H9 (cell line): ENCODE measurements at regions not wholly inside any gene's neighbourhood (a gene's known extent, or its start where the extent isn't known, plus 50 kb on each side); places are given as distances from the start of the nearest gene placed in this dataset.

Experiments used
- DNase-seq: peaks from one replicate; pipeline ENCODE4 v3.0.0-alpha.2; 2017
- H2AFZ ChIP-seq: one replicate; pipeline ENCODE4 v1.6.1; 2013; ENCODE audit warnings: mild to moderate bottlenecking, low read length, control low read depth, moderate library complexity
- H2AK5ac ChIP-seq: 2 replicates; pipeline ENCODE4 v1.6.1; 2013; ENCODE audit warnings: low read length, control low read depth, mixed read lengths; ENCODE audit not compliant: insufficient read length
- H2BK120ac ChIP-seq: one replicate; pipeline ENCODE4 v1.6.1; 2013; ENCODE audit warnings: low read depth, mild to moderate bottlenecking, low read length, control low read depth, inconsistent platforms; ENCODE audit not compliant: poor library complexity, severe bottlenecking
- H2BK12ac ChIP-seq: 2 replicates; pipeline ENCODE4 v1.6.1; 2013; ENCODE audit warnings: low read length, control low read depth, mixed read lengths, low read depth; ENCODE audit not compliant: insufficient read length
- H2BK15ac ChIP-seq: 2 replicates; pipeline ENCODE4 v1.6.1; 2013; ENCODE audit warnings: low read depth, low read length, control low read depth
- H2BK20ac ChIP-seq: one replicate; pipeline ENCODE4 v1.6.1; 2013; ENCODE audit warnings: low read depth, mild to moderate bottlenecking, low read length, control low read depth, inconsistent platforms; ENCODE audit not compliant: poor library complexity, severe bottlenecking
- H2BK5ac ChIP-seq: 2 replicates; pipeline ENCODE4 v1.6.1; 2013; ENCODE audit warnings: low read length, control low read depth, mixed read lengths; ENCODE audit not compliant: insufficient read length
- H3K14ac ChIP-seq: 2 replicates; pipeline ENCODE4 v1.6.1; 2013; ENCODE audit warnings: low read length, control low read depth; ENCODE audit not compliant: insufficient read depth
- H3K18ac ChIP-seq: 2 replicates; pipeline ENCODE4 v1.6.1; 2013; ENCODE audit warnings: low read depth, mild to moderate bottlenecking, mixed read lengths, low read length, control low read depth; ENCODE audit not compliant: insufficient read length
- H3K23ac ChIP-seq: 2 replicates; pipeline ENCODE4 v1.6.1; 2013; ENCODE audit warnings: low read length, control low read depth, mixed read lengths, low read depth; ENCODE audit not compliant: insufficient read length
- H3K23me2 ChIP-seq: 2 replicates; pipeline ENCODE4 v1.6.1; 2013; ENCODE audit warnings: low read depth, mild to moderate bottlenecking, mixed read lengths, low read length, control low read depth; ENCODE audit not compliant: insufficient read length, poor library complexity, severe bottlenecking
- H3K27ac ChIP-seq: 2 replicates; pipeline ENCODE4 v1.5.1; 2013; ENCODE audit warnings: low read length, control low read depth, mixed read lengths, low read depth; ENCODE audit not compliant: insufficient read length
- H3K27me3 ChIP-seq: 2 replicates; pipeline ENCODE4 v1.6.1; 2013; ENCODE audit warnings: low read length, control low read depth, inconsistent platforms; ENCODE audit not compliant: insufficient read depth
- H3K4ac ChIP-seq: 2 replicates; pipeline ENCODE4 v1.6.1; 2013; ENCODE audit warnings: low read depth, mild to moderate bottlenecking, control low read depth, inconsistent platforms, low read length, moderate library complexity
- H3K4me1 ChIP-seq: 2 replicates; pipeline ENCODE4 v1.6.1; 2013; ENCODE audit warnings: low read length, control low read depth, inconsistent platforms; ENCODE audit not compliant: insufficient read depth
- H3K4me2 ChIP-seq: 2 replicates; pipeline ENCODE4 v1.6.1; 2013; ENCODE audit warnings: low read length, control low read depth, mixed read lengths; ENCODE audit not compliant: insufficient read length, insufficient read depth
- H3K56ac ChIP-seq: 2 replicates; pipeline ENCODE4 v1.6.1; 2013; ENCODE audit warnings: low read depth, mild to moderate bottlenecking, mixed read lengths, low read length, control low read depth; ENCODE audit not compliant: insufficient read length
- H3K79me1 ChIP-seq: 2 replicates; pipeline ENCODE4 v1.6.1; 2013; ENCODE audit warnings: low read depth, mild to moderate bottlenecking, moderate library complexity, low read length, control low read depth, inconsistent platforms; ENCODE audit not compliant: insufficient read depth, poor library complexity, severe bottlenecking
- H3K79me2 ChIP-seq: 2 replicates; pipeline ENCODE4 v1.6.1; 2013; ENCODE audit warnings: low read length, control low read depth, inconsistent platforms; ENCODE audit not compliant: insufficient read depth
- H3K9ac ChIP-seq: 2 replicates; pipeline ENCODE4 v1.6.1; 2013; ENCODE audit warnings: low read length, control low read depth, mixed read lengths; ENCODE audit not compliant: insufficient read length; ENCODE audit errors: extremely low read depth
- H3K9me3 ChIP-seq: one replicate; pipeline ENCODE4 v1.6.1; 2013; ENCODE audit warnings: low read depth, low read length, inconsistent platforms; ENCODE audit not compliant: control insufficient read depth
- H3T11ph ChIP-seq: one replicate; pipeline ENCODE4 v1.6.1; 2013; ENCODE audit warnings: mild to moderate bottlenecking, low read length, control low read depth, inconsistent platforms
- H4K20me1 ChIP-seq: one replicate; pipeline ENCODE4 v1.6.1; 2013; ENCODE audit not compliant: control insufficient read depth, insufficient read length, insufficient read depth
- H4K5ac ChIP-seq: 2 replicates; pipeline ENCODE4 v1.6.1; 2013; ENCODE audit warnings: low read depth, mild to moderate bottlenecking, mixed read lengths, low read length, control low read depth; ENCODE audit not compliant: insufficient read length
- H4K8ac ChIP-seq: replicated peaks from 2 replicates; pipeline ENCODE4 v1.6.1; 2013; ENCODE audit warnings: low read length, control low read depth, mixed read lengths, low read depth; ENCODE audit not compliant: insufficient read length
- H4K91ac ChIP-seq: 2 replicates; pipeline ENCODE4 v1.6.1; 2013; ENCODE audit warnings: low read depth, mild to moderate bottlenecking, moderate library complexity, mixed read lengths, low read length, control low read depth; ENCODE audit not compliant: insufficient read length
- H3K27ac Mint-ChIP-seq, 3 experiments: 2 replicates in 2 of 3; 3 replicates in 1 of 3; pipeline ENCODE4 v1.8.0; 2020 to 2021; ENCODE audit warnings: mixed read lengths in 3 of 3, mild to moderate bottlenecking in 1 of 3, moderate library complexity in 1 of 3
- H3K27me3 Mint-ChIP-seq: 2 replicates; pipeline ENCODE4 v1.8.0; 2021; ENCODE audit warnings: low read depth, mild to moderate bottlenecking, moderate library complexity, mixed read lengths
- H3K36me3 Mint-ChIP-seq, 3 experiments: 2 replicates in 2 of 3; 3 replicates in 1 of 3; pipeline ENCODE4 v1.8.0; 2020 to 2021; ENCODE audit warnings: low read depth in 3 of 3, mixed read lengths in 3 of 3; ENCODE audit not compliant: insufficient read depth in 1 of 3
- H3K4me1 Mint-ChIP-seq, 2 experiments: 2 replicates each; pipeline ENCODE4 v1.8.0; 2020; ENCODE audit warnings: mixed read lengths in 2 of 2
- H3K4me3 Mint-ChIP-seq, 2 experiments: 2 replicates in 1 of 2; 3 replicates in 1 of 2; pipeline ENCODE4 v1.8.0; 2020 to 2021; ENCODE audit warnings: mild to moderate bottlenecking in 2 of 2, mixed read lengths in 2 of 2, moderate library complexity in 1 of 2
- H3K9me3 Mint-ChIP-seq, 2 experiments: 2 replicates in 1 of 2; 3 replicates in 1 of 2; pipeline ENCODE4 v1.8.0; 2020; ENCODE audit warnings: mild to moderate bottlenecking in 2 of 2, mixed read lengths in 2 of 2, moderate library complexity in 1 of 2
- WGBS: extraction: QIAGEN DNeasy Blood & Tissue Kit; methylation state at CpG from one replicate; pipeline ENCODE4 v1.1.7; 2013; ENCODE audit warnings: missing lambda C conversion rate, low lambda C conversion rate, mixed read lengths; ENCODE audit not compliant: insufficient read length; ENCODE audit errors: extremely low coverage; 5-methylcytosine and 5-hydroxymethylcytosine counted together
- TF ChIP-seq, protein P1 (sequence below): fragments of 200-600 bp; sonication (generic); conservative IDR thresholded peaks from 3 replicates; pipeline ENCODE4 v1.8.0; 2021; ENCODE audit warnings: antibody characterized with exemption, mild to moderate bottlenecking

DNA sequence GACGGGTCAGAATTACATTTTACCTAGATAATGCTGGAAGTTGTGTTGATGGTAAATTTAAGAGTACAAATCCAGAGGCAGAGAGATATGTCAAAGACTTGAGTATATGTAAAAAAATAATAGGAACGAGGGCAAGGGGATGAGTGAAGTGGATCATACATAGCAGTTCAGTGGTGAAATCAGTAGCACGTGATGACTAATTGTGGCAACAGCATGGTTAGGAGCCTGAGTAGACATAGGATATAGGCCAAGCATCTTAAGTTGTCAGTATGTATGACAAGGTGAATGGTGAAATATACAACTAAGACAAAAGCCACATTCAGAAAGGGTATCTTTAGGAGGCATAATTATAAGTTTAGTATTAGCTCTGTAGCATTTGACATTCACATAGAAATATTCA lies 826.5 kb upstream of the PIK3C3 start:
- Histone ChIP-seq H3K79me2 (no peaks in the 10 kb centered on the region), H3K18ac (no peak overlapping the region), H4K91ac (no peak overlapping the region), H3K9me3 (no peaks in the 10 kb centered on the region), H2BK120ac (no peak overlapping the region), H3K27ac (no peak overlapping the region), H4K8ac (no peak overlapping the region), H3K23ac (no peak overlapping the region), H2BK20ac (no peak overlapping the region), H3K27me3 (no peaks in the 10 kb centered on the region), H3K56ac (no peak overlapping the region), H3T11ph (no peak overlapping the region), H2AFZ (no peak overlapping the region), H3K79me1 (no peaks in the 10 kb centered on the region), H3K4me1 (no peaks in the 10 kb centered on the region), H3K14ac (no peak overlapping the region), H2BK5ac (no peak overlapping the region), H4K5ac (no peak overlapping the region), H3K4me2 (no peak overlapping the region), H4K20me1 (no peaks in the 10 kb centered on the region), H3K9ac (no peak overlapping the region), H3K23me2 (no peaks in the 10 kb centered on the region), H2BK12ac (no peak overlapping the region), H3K4ac (no peak overlapping the region), H2AK5ac (no peak overlapping the region), H2BK15ac (no peak overlapping the region)
- no peak overlapping the region for H3K27ac Mint-ChIP-seq
- no peak overlapping the region for H3K4me3 Mint-ChIP-seq
- WGBS, result no CpG with 5 or more reads among the region's 3 CpGs
- no peak for DNase-seq
- H3K4me1 Mint-ChIP-seq, result peaks cover 0 to 6% of the 10 kb centered on the region in 2 experiments; a peak in 2 of 4 replicates
- H3K9me3 Mint-ChIP-seq, result peaks cover 0 to 2% of the 10 kb centered on the region in 2 experiments; a peak in 1 of 5 replicates
- H3K36me3 Mint-ChIP-seq, result no peaks in the 10 kb centered on the region
- TF ChIP-seq, protein P1, sequence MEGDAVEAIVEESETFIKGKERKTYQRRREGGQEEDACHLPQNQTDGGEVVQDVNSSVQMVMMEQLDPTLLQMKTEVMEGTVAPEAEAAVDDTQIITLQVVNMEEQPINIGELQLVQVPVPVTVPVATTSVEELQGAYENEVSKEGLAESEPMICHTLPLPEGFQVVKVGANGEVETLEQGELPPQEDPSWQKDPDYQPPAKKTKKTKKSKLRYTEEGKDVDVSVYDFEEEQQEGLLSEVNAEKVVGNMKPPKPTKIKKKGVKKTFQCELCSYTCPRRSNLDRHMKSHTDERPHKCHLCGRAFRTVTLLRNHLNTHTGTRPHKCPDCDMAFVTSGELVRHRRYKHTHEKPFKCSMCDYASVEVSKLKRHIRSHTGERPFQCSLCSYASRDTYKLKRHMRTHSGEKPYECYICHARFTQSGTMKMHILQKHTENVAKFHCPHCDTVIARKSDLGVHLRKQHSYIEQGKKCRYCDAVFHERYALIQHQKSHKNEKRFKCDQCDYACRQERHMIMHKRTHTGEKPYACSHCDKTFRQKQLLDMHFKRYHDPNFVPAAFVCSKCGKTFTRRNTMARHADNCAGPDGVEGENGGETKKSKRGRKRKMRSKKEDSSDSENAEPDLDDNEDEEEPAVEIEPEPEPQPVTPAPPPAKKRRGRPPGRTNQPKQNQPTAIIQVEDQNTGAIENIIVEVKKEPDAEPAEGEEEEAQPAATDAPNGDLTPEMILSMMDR, result no peak
- H3K27me3 Mint-ChIP-seq, result no peaks in the 10 kb centered on the region
